Activated CD8-positive, alpha-beta T cell treated with anti-CD3 and anti-CD28 coated beads, Interleukin-2, amount 10 ng/mL, durations not matched to agents 7 days and 5 days (primary cell): ENCODE measurements at regions not wholly inside any gene's neighbourhood (a gene's known extent, or its start where the extent isn't known, plus 50 kb on each side); places are given as distances from the start of the nearest gene placed in this dataset.
"Not testable (repeated sequence)": the region's sequence is repeated elsewhere in the genome, so short reads cannot be mapped to it uniquely, and the experiment has no call there.

Experiments
- ATAC-seq: fragments of 150-1000 bp; cut with Tn5 transposase; one replicate; pipeline ENCODE4 v1.10.0; 2021; ENCODE audit warnings: moderate library complexity
- CTCF ChIA-PET: fragments of 350-600 bp; sonication (Branson Sonifier 250); formaldehyde crosslinking; loops from one replicate; lab custom pipeline; 2021; ENCODE audit warnings: antibody characterized with exemption; lab: Charles Lee
- POLR2A ChIA-PET: fragments of 350-600 bp; sonication (Branson Sonifier 250); formaldehyde crosslinking; loops from one replicate; lab custom pipeline; 2021; ENCODE audit warnings: antibody characterized with exemption; lab: Charles Lee
- DNase-seq: peaks from one replicate; pipeline ENCODE4 v3.0.0-alpha.2; 2020
- H3K27ac Mint-ChIP-seq: one replicate; pipeline ENCODE4 v1.8.0; 2021; ENCODE audit warnings: mild to moderate bottlenecking, mixed read lengths
- H3K27me3 Mint-ChIP-seq: one replicate; pipeline ENCODE4 v1.8.0; 2021; ENCODE audit warnings: low read depth, mixed read lengths
- H3K36me3 Mint-ChIP-seq: one replicate; pipeline ENCODE4 v1.8.0; 2021; ENCODE audit warnings: low read depth, mixed read lengths
- H3K4me1 Mint-ChIP-seq: one replicate; pipeline ENCODE4 v1.8.0; 2021; ENCODE audit warnings: low read depth, mixed read lengths
- H3K4me3 Mint-ChIP-seq: one replicate; pipeline ENCODE4 v1.8.0; 2021; ENCODE audit warnings: mild to moderate bottlenecking, mixed read lengths
- H3K9me3 Mint-ChIP-seq: one replicate; pipeline ENCODE4 v1.8.0; 2022; ENCODE audit warnings: mixed read lengths; ENCODE audit not compliant: insufficient read depth

DNA sequence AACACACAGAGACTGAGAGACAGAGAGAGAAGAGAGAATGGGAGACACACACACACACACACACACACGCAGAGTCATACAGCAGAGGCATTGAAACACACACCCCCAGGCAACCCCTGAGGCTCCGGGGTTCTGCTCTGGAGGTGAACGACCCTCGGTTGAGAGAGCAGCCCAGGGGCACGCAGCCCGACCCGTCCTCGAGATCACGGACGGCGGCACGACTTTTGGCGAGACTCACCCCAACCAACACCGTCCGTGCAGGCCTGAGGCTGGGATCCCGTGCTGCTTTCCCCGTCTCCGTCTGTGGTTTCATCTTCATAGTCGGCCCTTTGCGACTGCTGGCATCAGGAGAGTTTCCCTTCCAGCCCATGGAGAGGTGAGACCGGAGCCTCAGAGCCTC, 683.9 kb upstream of the TPTE start:
- ATAC-seq, CTCF ChIA-PET, H3K36me3 Mint-ChIP-seq, POLR2A ChIA-PET, H3K4me3 Mint-ChIP-seq, H3K27me3 Mint-ChIP-seq, H3K4me1 Mint-ChIP-seq, H3K27ac Mint-ChIP-seq, DNase-seq: not testable (repeated sequence)
- peaks cover 33% of the 10 kb centered on the region for H3K9me3 Mint-ChIP-seq

DNA sequence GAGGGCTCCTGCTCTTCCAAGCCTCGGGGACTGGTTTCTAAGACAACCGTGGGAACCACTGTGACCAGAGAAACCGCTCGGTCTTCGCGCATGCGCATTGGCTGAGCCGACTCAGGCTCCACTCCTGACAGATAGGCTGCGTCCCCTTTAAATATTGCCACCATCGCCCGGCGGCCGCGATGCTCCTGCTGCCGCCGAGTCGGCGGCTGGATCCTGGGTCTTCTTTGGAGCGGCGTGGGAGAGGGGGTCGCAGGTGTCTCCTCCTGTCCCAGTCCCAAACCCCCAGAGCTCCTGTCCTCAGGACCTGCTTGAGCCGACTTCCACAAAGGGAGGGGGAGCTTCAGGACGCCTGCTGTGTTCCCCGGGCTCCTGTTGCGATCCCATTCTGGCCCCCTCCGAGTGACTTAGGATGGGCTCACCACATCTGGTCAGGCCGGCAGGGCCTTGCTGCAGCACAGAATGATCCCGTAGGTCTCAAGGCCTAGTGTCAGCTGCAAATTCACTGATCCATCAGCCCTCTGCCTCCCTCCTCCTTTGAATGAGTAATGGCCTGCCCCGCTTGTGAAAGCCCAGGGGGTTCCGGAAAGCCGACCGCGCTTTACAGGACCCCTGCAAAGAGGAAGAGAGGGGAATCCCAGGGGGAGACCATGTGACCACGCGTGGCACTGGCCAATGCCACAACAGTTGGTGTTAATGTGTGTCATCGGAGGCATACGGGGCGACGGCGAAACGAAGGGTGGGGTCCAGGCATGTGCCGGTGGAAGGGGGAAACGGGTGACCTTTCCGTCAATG, 683.2 kb upstream of the TPTE start:
- no peak overlapping the region for H3K4me3 Mint-ChIP-seq
- POLR2A ChIA-PET: no interaction called here
- no peak for ATAC-seq

DNA sequence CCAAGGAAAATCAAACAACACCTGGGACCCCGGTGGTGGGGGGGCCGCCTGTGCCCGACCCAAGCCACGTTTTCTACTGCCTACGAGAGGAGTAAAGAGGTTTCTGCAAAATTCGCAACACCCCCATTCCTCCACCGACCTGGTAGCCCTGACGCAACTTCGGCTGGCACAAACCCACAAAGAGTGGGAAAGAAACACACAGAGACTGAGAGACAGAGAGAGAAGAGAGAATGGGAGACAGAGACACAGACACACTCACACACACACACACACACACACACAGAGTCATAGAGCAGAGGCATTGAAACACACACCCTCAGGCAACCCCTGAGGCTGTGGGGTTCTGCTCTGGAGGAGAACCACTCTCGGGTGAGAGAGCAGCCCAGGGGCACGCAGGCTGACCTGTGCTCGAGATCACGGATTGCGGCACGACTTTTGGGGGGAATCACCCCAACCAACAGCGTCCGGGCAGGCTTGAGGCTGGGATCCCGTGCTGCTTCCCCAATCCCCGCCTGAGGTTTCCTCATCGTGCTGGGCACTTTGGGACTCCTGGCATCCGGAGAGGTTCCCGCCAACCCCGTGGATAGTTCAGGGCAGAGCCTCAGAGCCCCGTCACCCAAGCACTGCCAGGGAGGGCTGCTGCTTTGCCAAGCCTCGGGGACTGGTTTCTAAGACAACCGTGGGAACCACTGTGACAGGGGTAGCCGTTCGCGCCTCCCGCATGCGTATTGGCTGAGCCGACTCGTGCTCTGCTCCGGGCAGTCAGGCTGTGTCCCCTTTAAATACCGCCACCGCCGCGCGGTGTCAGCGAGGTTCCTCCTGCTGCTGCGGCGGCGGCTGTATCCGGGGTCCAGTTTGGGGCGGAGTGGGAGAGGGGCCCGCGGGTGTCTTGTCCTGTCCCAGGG, 682.4 kb upstream of the TPTE start:
- H3K9me3 Mint-ChIP-seq: peaks cover 38% of the 10 kb centered on the region
- ChIA-PET POLR2A (no interaction called here), CTCF (no interaction called here)
- peaks cover 7% of the 10 kb centered on the region for H3K36me3 Mint-ChIP-seq
- no peak overlapping the region for H3K27ac Mint-ChIP-seq
- DNase-seq (no peak), ATAC-seq (no peak)
- no peak overlapping the region for H3K4me3 Mint-ChIP-seq
- no peaks in the 10 kb centered on the region for H3K27me3 Mint-ChIP-seq
- H3K4me1 Mint-ChIP-seq: no peaks in the 10 kb centered on the region

More for the DNA sequence above, 683.2 kb upstream of the TPTE start:
- H3K27ac Mint-ChIP-seq: no peak overlapping the region
- CTCF ChIA-PET: no interaction called here
- H3K27me3 Mint-ChIP-seq: no peaks in the 10 kb centered on the region
- H3K4me1 Mint-ChIP-seq: no peaks in the 10 kb centered on the region
- no peak for DNase-seq
- H3K9me3 Mint-ChIP-seq: peaks cover 38% of the 10 kb centered on the region
- H3K36me3 Mint-ChIP-seq: peaks cover 7% of the 10 kb centered on the region

DNA sequence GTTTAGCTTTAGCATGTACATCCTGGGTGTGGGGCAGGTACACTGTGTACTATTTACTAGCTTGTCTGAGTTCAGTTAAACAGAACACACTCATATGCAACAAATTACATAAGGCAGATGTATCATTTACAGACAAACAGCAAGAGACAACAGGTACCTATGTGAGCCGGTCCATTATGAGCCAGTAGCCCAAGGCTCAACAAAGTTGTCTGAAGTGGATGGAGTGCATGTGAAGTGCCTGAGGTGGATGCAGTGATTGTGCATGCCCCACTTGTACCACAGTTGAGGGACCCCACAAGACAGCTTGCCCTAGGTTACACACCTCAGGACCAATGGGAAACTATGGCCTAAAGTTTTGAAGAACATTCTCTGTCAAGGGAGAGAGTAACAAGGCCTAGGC, 677.3 kb upstream of the TPTE start:
- DNase-seq, CTCF ChIA-PET, H3K27ac Mint-ChIP-seq, POLR2A ChIA-PET, ATAC-seq, H3K4me3 Mint-ChIP-seq, H3K36me3 Mint-ChIP-seq, H3K4me1 Mint-ChIP-seq, H3K27me3 Mint-ChIP-seq: not testable (repeated sequence)
- H3K9me3 Mint-ChIP-seq: peaks cover 25% of the 10 kb centered on the region

DNA sequence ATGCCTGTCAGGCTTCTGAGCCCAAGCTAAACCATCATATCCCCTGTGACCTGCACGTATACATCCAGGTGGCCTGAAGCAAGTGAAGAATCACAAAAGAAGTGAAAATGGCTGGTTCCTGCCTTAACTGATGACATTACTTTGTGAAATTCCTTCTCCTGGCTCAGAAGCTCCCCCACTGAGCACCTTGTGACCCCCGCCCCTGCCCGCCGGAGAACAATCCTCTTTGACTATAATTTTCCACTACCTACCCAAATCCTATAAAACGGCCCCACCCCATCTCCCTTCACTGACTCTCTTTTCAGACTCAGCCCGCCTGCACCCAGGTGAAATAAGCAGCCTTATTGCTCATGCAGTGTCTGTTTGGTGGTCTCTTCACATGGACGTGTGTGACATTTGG, 673.9 kb upstream of the TPTE start:
- CTCF ChIA-PET, POLR2A ChIA-PET, H3K9me3 Mint-ChIP-seq, H3K27me3 Mint-ChIP-seq, H3K4me3 Mint-ChIP-seq, H3K36me3 Mint-ChIP-seq, ATAC-seq, H3K4me1 Mint-ChIP-seq, DNase-seq, H3K27ac Mint-ChIP-seq: not testable (repeated sequence)

DNA sequence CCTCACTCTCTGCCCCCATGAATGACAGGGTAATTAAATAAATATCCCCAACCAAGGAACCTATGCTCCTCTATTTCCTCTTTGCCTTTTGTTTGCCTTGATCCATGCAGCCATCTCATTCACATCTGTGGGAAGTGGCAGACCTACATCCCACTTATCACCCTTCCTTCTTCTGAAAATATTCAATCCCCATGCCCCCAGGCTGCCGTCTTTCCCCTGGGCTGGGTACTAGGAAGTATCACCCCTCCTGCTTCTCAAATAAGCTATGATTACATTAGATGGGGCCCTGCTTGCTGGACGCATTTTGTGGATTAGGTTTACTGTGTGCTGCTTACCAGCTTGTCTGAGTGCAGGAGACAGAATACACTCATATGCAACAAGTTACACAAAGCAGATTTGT, 670.2 kb upstream of the TPTE start:
- H3K4me3 Mint-ChIP-seq, H3K36me3 Mint-ChIP-seq, H3K9me3 Mint-ChIP-seq, DNase-seq, H3K4me1 Mint-ChIP-seq, ATAC-seq, POLR2A ChIA-PET, H3K27ac Mint-ChIP-seq, CTCF ChIA-PET, H3K27me3 Mint-ChIP-seq: not testable (repeated sequence)

DNA sequence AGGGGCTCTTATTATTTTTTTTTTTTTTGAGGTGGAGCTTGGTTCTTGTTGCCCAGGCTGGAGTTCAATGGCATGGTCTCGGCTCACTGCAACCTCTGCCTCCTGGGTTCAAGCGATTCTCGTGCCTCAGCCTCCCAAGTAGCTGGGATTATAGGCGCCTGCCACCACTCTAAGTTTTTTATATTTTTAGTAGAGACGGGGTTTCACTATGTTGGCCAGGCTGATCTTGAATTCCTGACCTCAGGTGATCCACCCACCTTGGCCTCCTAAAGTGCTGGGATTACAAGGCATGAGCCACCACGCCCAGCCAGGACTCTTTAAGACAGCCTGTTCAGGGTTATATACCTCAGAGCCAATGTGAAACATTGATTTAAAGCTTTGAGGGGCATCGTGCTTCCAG, 669.7 kb upstream of the TPTE start:
- H3K27ac Mint-ChIP-seq, DNase-seq, POLR2A ChIA-PET, H3K9me3 Mint-ChIP-seq, H3K27me3 Mint-ChIP-seq, CTCF ChIA-PET, H3K36me3 Mint-ChIP-seq, H3K4me3 Mint-ChIP-seq, H3K4me1 Mint-ChIP-seq, ATAC-seq: not testable (repeated sequence)

DNA sequence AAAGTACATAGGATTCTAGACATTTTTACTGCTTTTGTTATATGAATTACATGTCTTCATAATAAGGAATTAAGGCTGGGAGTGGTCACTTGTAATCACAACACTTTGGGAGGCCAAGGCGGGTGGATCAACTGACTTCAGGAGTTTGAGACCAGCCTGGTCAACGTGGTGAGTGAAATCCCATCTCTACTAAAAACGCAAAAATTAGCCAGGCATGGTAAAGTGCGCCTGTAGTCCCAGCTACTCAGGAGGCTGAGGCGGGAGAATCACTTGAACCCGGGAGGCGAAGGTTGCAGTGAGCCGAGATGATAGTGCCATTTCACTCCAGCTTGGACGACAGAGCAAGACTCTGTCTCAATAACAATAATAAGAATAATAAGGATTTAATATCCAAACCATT, 663.8 kb upstream of the TPTE start:
- H3K27me3 Mint-ChIP-seq, ATAC-seq, DNase-seq, H3K27ac Mint-ChIP-seq, CTCF ChIA-PET, H3K4me3 Mint-ChIP-seq, POLR2A ChIA-PET, H3K4me1 Mint-ChIP-seq, H3K36me3 Mint-ChIP-seq: not testable (repeated sequence)
- peaks cover 32% of the 10 kb centered on the region for H3K9me3 Mint-ChIP-seq

DNA sequence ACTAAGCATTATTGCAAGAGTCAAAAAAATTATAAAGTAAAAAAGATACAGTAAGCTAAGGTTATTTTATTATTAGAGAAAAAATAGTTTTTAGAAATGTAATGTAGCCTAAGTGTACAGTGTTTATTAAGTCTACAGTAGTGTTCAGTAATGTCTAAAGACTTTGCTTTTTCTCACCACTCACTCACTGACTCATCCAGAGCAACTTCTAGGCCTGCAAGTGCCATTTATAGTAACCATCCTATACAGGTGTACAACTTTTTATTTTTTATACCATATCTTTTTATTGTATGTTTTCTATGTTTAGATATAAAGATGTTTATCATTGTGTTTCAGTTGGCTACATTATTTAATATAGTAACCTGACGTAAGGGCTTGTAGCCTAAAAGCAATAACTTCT, 661.5 kb upstream of the TPTE start:
- ATAC-seq, H3K4me1 Mint-ChIP-seq: not testable (repeated sequence)
- H3K9me3 Mint-ChIP-seq: peaks cover 45% of the 10 kb centered on the region

DNA sequence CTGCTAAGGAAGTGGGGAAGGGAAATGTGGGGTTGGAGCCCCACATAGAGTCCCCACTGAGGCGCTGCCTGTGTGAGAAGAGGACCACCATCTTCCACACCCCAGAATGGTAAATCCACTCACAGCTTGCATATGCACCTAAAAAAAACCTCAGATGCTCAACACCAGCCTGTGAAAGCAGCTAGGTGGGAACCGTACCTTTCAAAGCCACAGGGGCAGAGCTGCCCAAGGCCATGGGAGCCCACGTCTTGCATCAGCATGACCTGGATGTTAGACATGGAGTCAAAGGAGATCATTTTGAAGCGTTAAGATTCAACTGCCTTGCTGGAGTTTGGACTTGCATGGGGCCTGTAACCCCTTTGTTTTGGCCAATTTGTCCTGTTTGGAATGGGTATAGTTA, 658.9 kb upstream of the TPTE start:
- H3K4me3 Mint-ChIP-seq, H3K4me1 Mint-ChIP-seq, H3K27ac Mint-ChIP-seq, ATAC-seq, H3K36me3 Mint-ChIP-seq, POLR2A ChIA-PET, DNase-seq, CTCF ChIA-PET, H3K27me3 Mint-ChIP-seq: not testable (repeated sequence)
- H3K9me3 Mint-ChIP-seq: peaks cover 44% of the 10 kb centered on the region

More for the DNA sequence above, 661.5 kb upstream of the TPTE start:
- POLR2A ChIA-PET, H3K27ac Mint-ChIP-seq, DNase-seq, H3K27me3 Mint-ChIP-seq, H3K36me3 Mint-ChIP-seq, CTCF ChIA-PET, H3K4me3 Mint-ChIP-seq: not testable (repeated sequence)

DNA sequence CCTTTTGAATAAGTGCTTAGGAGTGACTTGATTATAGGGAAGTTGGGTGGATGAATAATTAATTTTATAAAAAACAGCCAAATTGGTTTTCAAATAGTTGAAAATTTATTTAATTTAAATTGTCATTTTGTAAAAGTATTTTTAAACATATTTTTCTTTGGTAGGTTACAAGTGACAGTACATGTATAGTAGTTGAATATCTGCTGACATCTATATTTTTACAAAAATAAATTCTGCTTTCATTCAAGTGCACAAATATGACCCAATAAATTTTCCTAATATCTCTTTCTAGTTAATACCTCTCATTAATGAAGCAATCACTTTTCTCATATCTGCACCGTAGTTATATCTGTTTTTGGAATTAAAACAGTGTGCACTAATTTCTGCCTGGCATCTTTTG, 653.6 kb upstream of the TPTE start:
- DNase-seq, H3K27me3 Mint-ChIP-seq, H3K27ac Mint-ChIP-seq, H3K4me1 Mint-ChIP-seq, POLR2A ChIA-PET, H3K36me3 Mint-ChIP-seq, CTCF ChIA-PET, H3K4me3 Mint-ChIP-seq, ATAC-seq: not testable (repeated sequence)
- H3K9me3 Mint-ChIP-seq: peaks cover 29% of the 10 kb centered on the region

DNA sequence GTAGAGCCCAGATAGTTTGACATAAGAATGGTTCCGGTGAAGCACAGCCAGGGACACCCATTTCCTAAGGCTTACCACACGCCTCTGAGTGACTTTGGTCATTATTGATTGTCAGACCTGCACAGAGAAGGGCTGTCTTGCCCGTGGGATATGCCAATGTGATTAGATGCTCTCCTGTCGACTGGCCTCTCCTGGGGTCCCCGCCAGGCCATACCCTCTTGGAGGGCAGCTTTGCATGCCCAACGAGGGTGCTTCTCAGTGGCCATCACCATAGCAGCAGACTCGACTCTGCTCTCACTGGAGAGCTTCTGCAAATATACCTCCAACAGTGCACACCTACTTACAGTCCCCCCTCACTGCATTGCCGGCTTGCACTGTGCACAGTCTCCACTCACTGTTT, 648.3 kb upstream of the TPTE start:
- ATAC-seq, DNase-seq, H3K4me1 Mint-ChIP-seq, H3K4me3 Mint-ChIP-seq, H3K36me3 Mint-ChIP-seq, CTCF ChIA-PET, H3K27me3 Mint-ChIP-seq, POLR2A ChIA-PET, H3K27ac Mint-ChIP-seq: not testable (repeated sequence)
- H3K9me3 Mint-ChIP-seq: peaks cover 16% of the 10 kb centered on the region
